AG04449 (cell line): ENCODE measurements at regions not wholly inside any gene's neighbourhood (a gene's known extent, or its start where the extent isn't known, plus 50 kb on each side); places are given as distances from the start of the nearest gene placed in this dataset.

Source experiments
- CTCF ChIA-PET: fragments of 350-600 bp; formaldehyde crosslinking; extraction: SDS; loops from one replicate; lab custom pipeline; 2021; ENCODE audit warnings: antibody characterized with exemption; lab: Yijun Ruan, JAX
- POLR2A ChIA-PET: fragments of 400-600, 350-600 bp; formaldehyde crosslinking; extraction: SDS; loops from one replicate; lab custom pipeline; 2020; ENCODE audit warnings: antibody characterized with exemption, inconsistent platforms; lab: Yijun Ruan, JAX
- DNase-seq: peaks from one replicate; pipeline ENCODE4 v3.0.0-alpha.2; 2010; ENCODE audit warnings: low read depth, low spot score
- H3K4me3 ChIP-seq: 2 replicates; pipeline ENCODE4 v1.5.1; 2011; ENCODE audit warnings: low read depth, mild to moderate bottlenecking, control low read depth, low read length
- CTCF ChIP-seq: IDR thresholded peaks from one replicate; pipeline ENCODE4 v1.5.1; 2011; ENCODE audit warnings: mild to moderate bottlenecking, moderate library complexity, low read length, control low read depth, inconsistent platforms; ENCODE audit not compliant: insufficient read depth; ENCODE audit errors: missing control alignments

- ChIA-PET POLR2A (no interaction called here), CTCF (no interaction called here)
- no peak overlapping the region for H3K4me3 ChIP-seq
- DNase-seq, result no peak
- no peak for TF ChIP-seq CTCF
Measured at GRCh38 chr15:93495799-93496637, 407.0 kb upstream of the RGMA start.

GRCh38 chr15:93493172-93493571 is 404.2 kb upstream of the RGMA start:
- ChIA-PET CTCF (no interaction called here), POLR2A (no interaction called here)
- DNase-seq, result no peak
- TF ChIP-seq CTCF, result no peak
- no peak overlapping the region for H3K4me3 ChIP-seq

GRCh38 chr15:93491291-93491690 is 402.3 kb upstream of the RGMA start:
- no peak for TF ChIP-seq CTCF
- no peak for DNase-seq
- CTCF ChIA-PET, result no interaction called here
- H3K4me3 ChIP-seq, result no peak overlapping the region
- POLR2A ChIA-PET, result no interaction called here

- TF ChIP-seq CTCF, result no peak
- no peak overlapping the region for H3K4me3 ChIP-seq
- DNase-seq, result no peak
- ChIA-PET CTCF (no interaction called here), POLR2A (no interaction called here)
Measured at GRCh38 chr15:93488296-93488713, 399.3 kb upstream of the RGMA start.

- POLR2A ChIA-PET, result no interaction called here
Measured at GRCh38 chr15:93486407-93487117, 397.6 kb upstream of the RGMA start.

More at GRCh38 chr15:93486407-93487117, 397.6 kb upstream of the RGMA start:
- CTCF ChIA-PET, result no interaction called here
- no peak overlapping the region for H3K4me3 ChIP-seq
- no peak for TF ChIP-seq CTCF
- no peak for DNase-seq
